IPS-NIHi7 (cell line): ENCODE measurements at regions not wholly inside any gene's neighbourhood (a gene's known extent, or its start where the extent isn't known, plus 50 kb on each side); places are given as distances from the start of the nearest gene placed in this dataset.
A peak's percentile ranks its signal among the peaks of the same experiment; 100 is the strongest.

Experiments
- DNase-seq: peaks from one replicate; pipeline ENCODE4 v3.0.0; 2012; ENCODE audit warnings: mixed read lengths; ENCODE audit errors: extremely low spot score

DNA sequence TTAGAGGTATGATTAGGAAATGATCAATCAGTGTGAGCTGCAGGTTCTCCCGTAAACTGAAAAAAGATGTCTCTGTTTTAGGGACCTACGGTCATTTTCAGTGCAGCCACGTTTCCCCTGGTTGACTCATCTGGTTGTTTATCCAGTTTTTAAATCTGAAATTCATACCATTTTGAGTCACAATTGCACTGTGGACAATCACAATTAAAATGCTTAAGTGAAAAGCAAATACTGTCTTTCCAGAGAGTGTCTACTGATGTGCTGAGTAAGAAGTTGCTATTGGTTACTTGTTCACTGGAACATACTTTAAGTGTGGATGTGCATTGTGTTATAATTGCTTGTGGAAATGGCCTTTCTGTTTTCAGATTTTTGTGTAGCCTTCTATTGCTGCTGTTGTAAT is 305.1 kb upstream of the SASH1 start:
- DNase-seq, result no peak

DNA sequence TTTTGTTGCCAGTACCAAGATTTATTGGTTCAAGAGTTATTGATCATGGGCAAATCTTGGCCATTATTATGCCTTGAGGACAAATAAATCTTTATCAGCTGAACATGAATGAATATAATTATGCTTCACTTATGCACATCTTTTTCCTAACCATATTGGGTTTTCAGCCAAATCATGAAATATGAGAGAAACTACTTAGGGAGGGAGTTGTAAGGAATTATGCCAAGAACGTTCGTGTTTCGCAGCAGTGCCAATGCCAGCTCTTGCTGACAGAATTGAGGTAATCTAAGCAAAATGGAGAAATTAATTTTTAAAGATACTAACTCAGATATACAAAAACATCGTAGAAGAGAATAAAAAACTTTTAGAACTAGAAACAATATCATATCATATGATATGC is 301.1 kb upstream of the SASH1 start:
- DNase-seq, result no peak

DNA sequence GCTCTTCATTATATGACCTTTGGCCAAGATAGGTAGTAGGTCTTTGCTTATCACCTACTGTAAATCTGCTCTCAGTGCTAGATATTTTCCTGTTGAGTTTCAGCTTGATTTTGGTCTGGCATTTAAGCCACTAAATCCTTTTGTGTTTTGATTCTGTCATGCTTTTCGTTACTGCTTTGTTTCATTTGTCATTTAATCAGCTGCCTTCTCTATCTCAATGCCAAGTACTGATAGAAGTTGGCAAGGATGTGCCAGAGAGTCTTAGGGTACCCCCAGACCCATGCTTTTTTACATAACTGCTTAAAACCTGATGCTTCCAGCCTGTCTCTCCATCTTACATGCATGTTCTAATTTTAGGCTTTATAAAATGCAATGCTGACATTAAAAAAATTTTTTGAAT is 300.1 kb upstream of the SASH1 start:
- no peak for DNase-seq

DNA sequence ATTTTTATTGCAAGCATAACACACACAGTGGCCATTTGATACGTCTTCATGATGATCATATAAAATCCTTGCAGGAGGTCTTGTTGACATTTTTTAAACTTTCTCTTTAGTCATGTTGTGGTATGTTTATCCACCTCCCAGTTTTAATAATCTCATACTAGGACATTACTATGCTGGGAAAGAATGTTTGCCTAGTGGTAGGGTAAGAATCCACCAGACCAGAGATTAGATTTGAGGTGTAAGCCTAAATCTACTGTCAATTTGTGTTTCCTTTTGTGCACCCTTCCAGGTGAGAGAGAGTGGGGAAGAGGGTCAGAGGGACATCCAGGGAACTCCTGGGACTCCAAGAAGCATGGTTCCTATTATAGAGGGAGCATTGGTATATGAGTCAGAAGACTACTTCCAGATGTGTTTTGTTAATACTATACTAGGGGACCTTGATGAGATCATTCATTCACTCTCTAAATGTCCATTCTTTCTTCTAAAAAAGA is 298.3 kb upstream of the SASH1 start:
- DNase-seq, result no peak

DNA sequence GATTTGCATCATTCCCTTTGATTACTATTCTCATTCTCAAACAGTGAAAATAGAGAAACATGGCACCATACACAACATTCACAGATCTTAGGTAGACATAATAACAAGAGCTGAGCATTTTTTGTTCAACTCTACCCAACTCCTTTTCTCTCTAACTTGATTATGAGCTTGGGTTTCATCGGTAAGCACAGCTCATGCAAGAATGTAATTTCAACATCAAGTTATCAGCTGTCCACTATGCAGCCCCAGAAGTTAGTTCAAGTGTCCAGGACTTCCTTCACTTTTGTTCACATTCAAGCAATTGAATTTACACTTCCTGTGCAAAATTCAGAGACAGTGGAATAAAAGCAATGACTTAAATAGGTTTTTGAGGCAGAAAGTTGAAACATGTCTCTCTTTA is 297.7 kb upstream of the SASH1 start:
- DNase-seq, result no peak

DNA sequence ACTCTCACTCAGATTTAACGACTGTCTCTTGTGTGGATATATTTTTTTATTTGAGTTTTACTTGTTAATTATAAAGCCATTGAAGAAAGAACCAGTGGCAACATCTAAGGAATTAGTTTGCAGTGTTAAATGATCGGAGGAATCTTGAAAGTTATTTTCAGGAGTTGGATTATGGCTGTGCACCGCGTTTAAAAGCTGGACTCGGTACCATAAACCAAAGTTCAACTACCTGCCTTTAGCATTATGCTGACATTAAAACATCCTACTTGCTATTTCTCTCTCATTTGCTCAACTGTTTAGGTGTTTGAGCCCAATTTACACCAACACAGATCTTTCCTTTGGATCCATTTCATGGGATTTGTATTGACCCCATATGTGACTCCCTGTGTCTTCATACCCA is 289.4 kb upstream of the SASH1 start:
- no peak for DNase-seq

DNA sequence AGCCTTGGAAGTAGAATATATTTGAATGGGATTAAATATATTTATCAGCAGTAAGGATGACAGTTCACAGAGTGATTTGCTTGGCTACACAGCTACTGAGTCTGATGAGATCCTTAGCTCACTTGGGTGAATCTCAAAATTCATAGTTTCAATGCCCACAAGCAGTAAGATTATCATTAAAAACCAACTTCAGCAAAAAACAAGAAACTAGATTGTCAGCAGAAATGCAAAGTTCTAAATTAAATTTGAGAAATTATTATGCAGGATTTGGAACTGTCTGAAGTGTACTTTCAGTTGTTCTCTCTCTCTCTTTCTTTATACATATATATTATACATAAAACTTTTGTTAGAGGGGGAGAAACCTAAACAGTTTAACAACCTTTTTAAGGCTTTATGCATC is 288.8 kb upstream of the SASH1 start:
- DNase-seq, result no peak

DNA sequence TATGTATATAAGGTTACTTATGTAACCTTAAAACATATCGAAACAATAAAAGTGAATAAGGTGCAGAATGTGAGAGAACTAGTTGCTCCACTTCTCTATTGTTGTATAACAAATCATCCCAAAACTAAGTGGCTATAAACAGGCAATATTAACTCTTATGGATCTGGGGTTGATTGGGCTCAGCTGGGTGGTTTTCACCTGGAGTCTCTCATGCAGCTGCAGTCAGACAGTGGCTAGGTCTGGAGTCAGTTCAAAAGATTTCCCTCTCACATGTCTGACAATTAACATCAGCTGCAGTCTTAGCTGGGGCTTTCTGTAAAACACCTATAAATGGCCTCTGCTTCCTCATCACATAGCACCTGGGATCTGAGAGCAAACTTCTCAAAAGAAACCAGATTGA is 288.4 kb upstream of the SASH1 start:
- no peak for DNase-seq

DNA sequence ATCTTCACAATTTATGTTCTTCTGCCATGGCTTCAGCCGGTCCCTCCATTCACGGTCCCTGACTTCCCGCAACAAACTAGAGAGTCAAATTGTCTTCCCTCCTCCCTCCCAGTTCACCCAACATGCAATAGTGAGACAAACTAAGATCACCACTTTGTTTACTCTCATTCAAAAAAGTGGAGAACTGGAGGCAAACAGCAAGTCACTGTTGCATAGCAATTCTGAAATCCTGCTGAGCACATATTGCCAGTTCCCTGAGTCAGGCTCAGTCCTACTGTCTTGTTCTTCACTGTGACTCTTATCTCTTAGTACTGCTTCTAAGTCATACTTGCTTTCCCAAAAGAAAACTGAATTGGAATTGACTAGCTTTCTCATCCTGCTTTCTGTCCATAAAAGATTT is 287.2 kb upstream of the SASH1 start:
- DNase-seq, result no peak

DNA sequence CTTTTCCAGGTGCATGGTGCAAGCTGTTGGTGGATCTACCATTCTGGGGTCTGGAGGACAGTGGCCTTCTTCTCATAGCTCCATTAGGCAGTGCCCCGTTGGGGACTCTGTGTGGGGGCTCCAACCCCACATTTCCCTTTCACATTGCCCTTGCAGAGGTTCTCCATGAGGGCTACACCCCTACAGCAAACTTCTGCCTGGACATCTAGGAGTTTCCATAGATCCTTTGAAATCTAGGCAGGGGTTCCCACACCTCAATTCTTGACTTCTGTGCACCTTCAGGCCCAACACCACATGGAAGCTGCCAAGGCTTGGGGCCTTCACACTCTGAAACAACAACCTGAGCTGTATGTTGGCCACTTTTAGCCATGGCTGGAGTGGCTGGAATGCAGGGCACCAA is 282.8 kb upstream of the SASH1 start:
- no peak for DNase-seq

DNA sequence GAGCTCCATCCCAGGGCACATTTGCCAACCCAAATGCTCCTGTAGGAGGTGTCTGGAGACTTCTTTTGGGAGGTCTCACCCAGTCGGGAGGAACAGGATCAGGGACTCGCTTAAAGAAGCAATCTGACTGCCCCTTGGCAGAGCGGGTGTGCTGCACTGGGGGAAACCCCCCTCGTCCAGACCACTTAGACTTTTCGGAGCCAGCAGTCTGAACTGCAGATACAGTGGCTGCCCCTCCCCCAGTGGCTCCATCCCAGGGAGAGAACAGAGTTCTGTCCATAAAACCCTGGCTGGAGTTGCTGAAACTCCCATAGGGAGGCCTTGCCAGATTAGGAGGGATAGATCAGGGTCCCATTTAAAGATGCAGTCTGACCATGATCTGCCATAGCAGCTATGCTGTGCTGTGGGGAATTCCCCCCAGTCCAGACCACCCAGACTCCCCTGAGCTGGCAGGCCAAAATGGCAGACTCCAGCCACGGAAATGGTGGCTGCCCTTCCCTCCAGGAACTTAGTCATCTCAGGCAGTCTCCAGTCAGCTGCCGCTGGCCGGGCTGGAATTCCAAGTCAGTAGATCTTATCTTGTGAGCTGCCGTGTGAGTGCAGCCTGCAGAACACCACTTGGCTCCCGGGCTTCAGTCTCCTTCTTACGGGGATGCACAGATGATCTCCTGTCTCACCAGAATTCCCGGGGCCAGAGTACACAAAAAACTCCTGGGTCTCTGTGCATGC is 278.1 kb upstream of the SASH1 start:
- peak; percentile 19 for DNase-seq

DNA sequence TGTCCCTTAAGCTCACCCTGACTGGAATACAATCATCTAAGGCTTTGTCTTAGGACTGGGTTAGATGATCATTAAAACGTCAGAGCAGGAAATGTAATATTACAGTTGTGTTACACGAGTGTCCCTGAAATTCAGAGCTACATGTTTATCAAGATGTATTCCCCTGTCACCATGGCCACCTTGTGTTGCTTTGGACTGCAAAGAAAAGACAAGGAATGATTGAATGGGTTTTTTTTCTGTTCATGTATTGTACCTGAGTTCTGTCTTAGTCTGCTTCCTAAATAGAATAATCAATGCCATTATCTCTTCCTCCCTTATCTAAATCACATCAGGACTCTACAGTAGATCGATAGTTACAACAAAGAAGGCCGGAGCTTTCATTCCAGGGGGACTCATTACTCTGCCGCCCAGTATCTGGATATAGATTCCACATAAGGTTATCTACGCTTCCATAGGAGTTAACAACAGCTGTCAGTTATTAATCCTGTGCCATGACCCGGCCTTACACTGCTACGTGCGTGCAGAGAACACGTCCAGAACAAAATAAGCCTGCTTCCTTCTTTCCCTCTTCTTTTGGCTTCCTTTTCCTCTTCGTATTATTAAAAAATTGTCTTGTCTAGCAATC is 274.1 kb upstream of the SASH1 start:
- no peak for DNase-seq

DNA sequence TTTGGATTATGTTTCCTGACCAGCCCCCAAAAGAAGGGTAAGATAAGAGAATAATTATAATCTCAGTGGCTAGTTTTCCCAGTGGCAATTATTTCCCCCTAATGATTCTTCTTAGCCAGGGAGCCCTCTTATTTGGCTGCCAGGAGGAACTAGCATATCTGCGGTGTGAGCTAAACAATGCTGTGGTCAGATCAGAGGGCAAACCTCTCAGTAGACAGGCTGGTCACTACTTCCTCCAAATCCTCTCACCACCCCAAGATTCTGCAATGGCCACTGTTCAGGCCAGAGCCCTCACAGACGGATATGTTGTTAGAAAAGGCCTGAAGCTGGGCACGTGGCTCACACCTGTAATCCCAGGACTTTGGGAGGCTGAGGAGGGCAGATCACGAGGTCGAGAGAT is 273.4 kb upstream of the SASH1 start:
- no peak for DNase-seq

DNA sequence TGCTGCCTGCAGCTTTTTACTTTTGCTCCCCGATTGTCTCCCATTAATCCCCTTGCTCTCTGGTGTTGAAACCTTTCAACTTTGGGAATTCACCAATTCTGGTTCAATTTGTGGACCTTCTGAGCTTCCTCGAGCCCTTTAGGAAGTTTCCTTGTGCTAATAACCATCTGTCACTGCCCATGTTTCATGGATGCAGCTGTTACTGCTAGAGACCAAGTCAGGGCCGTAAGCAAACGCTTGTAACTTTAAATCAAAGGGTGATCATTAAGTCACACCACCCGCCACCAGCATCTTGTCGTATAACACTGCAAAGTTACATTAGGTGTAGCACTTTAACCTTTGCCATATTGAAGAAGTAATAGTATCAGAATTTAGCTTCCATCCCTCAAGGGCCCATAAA is 268.3 kb upstream of the SASH1 start:
- DNase-seq, result no peak

DNA sequence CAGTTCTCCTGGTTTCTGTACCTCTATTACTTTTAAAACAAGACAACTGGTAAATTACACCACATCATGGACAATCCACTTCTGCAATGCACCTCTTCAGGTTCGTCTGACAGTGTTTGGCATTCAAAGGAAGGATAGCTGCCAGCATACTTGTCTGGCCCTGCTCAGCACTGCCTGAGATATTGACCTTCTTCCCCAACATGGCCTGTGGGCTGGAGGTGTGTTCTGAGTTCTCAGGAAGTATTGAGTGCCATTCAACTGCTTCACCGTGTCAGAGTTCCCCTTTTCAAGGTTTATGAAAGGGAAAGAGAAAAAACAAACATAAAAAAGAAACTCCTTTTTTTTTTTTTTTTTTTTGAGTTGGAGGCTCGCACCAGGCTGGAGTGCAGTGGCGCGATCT is 267.9 kb upstream of the SASH1 start:
- no peak for DNase-seq

DNA sequence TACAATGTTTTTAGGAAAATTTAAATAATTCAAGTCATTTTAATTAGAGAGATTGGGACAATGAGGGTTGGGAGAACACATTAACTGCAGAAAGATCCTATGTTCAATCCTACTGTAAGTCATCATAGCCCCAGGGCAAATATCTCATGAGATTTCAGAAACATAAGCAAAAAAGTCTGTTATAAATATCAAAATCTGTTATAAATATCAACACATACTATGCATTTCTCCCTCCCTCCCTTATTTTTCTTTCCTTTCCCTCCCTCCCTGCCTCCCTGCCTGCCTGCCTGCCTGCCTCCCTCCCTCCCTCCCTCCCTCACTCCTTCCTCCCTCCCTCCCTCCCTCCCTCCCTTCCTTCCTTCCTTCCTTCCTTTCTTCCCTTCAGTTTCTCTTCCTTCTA is 267.3 kb upstream of the SASH1 start:
- no peak for DNase-seq

DNA sequence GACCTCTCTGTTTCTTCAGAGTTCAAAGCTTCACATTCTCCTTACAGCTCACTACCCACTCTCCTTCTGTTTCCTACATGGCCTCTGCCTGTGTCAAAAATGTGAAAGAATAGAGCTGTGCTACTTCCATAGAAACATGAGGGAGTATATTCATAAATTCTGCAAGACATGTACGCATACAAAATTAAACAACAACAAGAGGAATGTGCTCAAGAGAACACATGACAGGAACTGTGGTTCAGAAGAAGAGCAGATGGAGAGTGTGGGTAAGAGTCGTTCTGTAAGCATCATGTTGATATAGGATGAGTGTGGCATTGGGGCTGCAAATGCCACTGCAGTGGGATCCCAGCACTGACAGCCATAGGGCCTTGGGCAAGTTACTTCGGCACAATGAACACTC is 266.6 kb upstream of the SASH1 start:
- no peak for DNase-seq

DNA sequence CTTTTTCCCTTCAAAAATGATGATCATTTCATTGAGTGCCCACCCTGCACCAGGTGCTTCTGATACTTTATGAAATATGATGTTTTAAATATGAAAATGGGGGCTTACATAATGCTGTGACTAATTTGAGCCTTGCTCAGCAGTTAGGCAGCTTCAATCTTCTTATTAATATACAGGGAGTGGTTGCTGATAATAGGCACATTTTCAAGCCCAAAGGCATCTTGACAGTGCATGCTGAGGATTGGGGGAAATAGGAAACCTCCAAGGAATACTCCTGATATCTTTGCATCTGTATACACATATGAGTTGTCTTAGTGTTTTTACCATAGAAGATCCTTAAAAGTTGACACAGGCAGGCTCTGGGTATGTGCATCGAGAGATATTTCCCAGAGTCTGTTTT is 262.3 kb upstream of the SASH1 start:
- no peak for DNase-seq

DNA sequence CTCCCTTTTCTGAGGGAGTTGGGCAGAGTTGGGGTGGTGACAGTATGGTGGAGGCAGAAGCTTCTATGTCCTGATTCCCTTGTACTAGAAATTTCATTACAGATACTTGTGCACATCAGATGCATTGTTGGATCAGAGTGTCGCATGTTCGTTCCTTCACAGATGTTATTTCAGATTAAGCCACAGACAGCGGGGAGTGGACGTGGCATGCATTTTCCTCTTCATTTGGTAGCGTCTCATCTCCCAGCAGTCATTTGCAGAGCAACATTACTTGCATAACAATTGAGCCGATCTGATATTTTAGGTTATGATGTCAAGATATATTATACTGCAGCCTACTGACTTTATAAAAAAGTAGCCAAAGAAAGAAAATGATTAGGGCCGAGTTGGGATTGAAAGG is 261.6 kb upstream of the SASH1 start:
- no peak for DNase-seq

DNA sequence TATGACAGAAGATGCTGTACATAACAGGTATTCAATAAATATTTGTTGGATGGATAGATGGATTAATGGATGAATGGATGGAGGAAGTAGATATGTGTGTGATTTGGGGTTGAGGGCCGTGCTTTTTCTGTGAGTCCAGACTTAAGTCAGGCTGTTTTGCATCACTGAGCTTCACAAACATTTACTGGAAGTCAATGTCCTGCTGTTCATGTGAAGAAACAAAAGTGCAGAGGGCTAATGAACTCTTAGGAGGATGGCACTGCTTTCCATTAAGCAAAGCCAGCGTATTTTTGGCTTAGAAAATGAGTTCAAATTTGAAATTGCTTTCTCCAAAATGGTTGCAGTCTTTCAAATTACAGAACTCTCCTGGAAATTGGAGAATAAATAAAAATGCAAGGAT is 260.6 kb upstream of the SASH1 start:
- no peak for DNase-seq

DNA sequence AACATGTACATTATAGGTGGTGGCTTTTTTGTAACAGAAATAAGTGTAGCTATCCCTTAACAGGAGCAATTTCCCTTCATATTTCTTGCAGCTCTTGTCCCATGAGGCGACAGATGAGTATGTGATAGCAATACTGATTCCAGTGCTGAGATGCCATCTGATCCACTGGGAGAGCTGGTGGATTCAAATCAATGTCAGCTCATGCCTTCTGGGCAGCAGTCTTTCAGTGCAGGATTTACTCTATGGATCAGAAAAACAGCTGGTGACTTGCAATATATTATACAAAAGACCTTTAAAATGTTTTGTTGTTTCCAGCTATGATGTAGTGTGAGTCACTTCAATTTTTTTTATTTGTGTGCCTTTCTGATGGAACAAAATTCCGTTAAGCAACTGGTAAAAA is 259.9 kb upstream of the SASH1 start:
- no peak for DNase-seq

DNA sequence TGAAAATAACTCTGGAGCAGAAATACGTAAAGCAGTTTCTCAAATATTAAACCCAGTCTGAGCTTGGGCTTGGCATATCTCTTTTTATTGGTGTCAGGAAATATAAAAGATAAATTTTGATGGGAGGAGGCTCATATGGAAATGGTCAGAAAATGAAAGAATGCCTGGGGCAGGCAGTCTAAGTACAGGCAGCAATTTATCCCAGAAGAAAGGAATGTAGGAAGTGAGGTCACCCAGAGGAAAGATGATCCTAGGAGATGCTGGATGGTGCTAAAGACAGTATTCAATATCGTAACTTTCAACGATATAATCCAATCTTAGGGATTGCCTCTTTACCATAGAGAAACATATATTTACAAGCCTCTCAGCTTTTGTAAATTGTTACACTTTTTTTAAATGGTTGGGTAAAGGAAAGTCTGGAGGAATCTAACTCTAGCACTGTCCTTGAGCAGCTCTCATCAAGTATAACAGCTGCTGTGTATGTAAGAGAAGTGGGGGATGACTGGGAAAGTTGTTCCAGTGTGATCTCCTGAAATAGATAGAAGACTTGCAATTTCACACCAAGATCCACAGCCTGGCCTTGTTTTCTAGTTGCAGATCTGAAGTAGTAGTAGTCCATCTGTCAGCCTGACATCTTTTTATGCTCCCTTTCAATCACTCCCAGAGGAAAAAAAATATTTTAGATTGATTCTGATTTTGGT is 256.9 kb upstream of the SASH1 start:
- no peak for DNase-seq

DNA sequence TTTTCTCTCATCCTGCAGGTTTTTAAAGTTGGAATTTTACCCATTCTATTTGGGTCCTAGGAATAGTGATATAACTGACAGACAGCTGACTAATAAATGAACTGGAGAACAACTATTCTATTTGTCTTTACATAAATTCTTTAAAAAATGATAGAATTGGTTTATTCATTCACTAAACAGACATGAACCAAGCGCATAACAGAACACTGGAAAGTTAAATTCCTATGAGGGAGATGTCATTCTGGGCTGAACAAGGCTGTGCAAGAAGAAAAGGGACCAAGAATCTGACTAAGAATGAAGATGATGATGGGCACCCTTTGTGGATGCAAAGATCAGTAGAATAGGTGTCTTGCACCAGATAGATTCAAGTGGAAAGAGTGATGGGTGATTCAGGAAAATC is 256.3 kb upstream of the SASH1 start:
- DNase-seq, result no peak
